OCI-LY3 (cell line): ENCODE measurements at regions not wholly inside any gene's neighbourhood (a gene's known extent, or its start where the extent isn't known, plus 50 kb on each side); places are given as distances from the start of the nearest gene placed in this dataset.
"Not testable (repeated sequence)": the region's sequence is repeated elsewhere in the genome, so short reads cannot be mapped to it uniquely, and the experiment has no call there.

Experiments
- EZH2phosphoT487 ChIP-seq: fragments of 200-600 bp; shearing (Covaris generic); IDR thresholded peaks from 2 replicates; pipeline ENCODE4 v1.6.1; 2018; ENCODE audit warnings: antibody characterized with exemption, mixed run types, low read depth
- TF ChIP-seq, protein P1 (sequence below): fragments of 200-600, 300-600 bp; sonication (generic); IDR thresholded peaks from 2 replicates; pipeline ENCODE4 v1.5.1; 2014; ENCODE audit warnings: antibody characterized with exemption, low read length, low read depth

DNA sequence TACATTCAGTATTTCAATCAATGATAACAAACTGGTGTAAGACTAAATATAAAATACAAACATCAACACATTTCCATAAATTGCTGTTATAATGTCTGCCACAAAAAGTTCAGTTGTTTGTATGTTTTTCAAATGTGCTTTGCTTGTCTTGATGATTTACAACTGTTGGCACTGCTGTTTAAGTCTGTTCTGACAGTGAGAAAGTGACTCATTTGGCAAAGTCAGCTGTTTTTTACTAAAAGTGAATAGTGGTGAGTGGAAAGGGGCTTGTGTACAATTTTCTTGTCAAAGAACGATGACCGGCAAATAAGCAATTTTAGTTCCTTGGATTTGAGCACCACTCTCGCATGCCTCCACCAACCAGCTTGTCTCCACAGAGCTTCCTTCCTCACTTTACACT is 244.0 kb downstream of the RTP5 start:
- TF ChIP-seq, protein P1, sequence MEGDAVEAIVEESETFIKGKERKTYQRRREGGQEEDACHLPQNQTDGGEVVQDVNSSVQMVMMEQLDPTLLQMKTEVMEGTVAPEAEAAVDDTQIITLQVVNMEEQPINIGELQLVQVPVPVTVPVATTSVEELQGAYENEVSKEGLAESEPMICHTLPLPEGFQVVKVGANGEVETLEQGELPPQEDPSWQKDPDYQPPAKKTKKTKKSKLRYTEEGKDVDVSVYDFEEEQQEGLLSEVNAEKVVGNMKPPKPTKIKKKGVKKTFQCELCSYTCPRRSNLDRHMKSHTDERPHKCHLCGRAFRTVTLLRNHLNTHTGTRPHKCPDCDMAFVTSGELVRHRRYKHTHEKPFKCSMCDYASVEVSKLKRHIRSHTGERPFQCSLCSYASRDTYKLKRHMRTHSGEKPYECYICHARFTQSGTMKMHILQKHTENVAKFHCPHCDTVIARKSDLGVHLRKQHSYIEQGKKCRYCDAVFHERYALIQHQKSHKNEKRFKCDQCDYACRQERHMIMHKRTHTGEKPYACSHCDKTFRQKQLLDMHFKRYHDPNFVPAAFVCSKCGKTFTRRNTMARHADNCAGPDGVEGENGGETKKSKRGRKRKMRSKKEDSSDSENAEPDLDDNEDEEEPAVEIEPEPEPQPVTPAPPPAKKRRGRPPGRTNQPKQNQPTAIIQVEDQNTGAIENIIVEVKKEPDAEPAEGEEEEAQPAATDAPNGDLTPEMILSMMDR = not testable (repeated sequence)
- not testable (repeated sequence) for TF ChIP-seq EZH2phosphoT487
